ENCODE measurements at regions not wholly inside any gene's neighbourhood (a gene's known extent, or its start where the extent isn't known, plus 50 kb on each side); places are given as distances from the start of the nearest gene placed in this dataset.

DNA sequence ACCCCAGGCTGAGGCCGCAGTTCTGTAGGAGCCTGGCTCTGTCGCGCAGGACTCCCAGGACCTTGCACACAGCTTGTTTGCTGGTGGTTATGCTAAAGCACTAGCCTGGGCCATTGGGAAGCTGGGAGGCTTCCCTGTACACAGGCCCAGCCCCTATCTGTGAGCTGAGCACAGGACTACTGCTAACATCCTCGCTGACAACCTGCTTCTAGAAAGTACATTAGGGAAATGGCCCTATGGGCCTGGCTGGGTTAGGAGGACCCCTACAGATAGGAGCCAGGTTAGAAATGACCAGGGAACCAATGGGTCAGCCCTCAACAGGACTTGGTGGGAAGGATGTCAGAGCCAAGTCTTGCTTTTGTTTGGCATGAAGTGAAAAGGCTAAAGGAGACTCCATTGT lies 219.4 kb upstream of the LNX1 start:
- TF ChIP-seq, protein P1, sequence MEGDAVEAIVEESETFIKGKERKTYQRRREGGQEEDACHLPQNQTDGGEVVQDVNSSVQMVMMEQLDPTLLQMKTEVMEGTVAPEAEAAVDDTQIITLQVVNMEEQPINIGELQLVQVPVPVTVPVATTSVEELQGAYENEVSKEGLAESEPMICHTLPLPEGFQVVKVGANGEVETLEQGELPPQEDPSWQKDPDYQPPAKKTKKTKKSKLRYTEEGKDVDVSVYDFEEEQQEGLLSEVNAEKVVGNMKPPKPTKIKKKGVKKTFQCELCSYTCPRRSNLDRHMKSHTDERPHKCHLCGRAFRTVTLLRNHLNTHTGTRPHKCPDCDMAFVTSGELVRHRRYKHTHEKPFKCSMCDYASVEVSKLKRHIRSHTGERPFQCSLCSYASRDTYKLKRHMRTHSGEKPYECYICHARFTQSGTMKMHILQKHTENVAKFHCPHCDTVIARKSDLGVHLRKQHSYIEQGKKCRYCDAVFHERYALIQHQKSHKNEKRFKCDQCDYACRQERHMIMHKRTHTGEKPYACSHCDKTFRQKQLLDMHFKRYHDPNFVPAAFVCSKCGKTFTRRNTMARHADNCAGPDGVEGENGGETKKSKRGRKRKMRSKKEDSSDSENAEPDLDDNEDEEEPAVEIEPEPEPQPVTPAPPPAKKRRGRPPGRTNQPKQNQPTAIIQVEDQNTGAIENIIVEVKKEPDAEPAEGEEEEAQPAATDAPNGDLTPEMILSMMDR (IDR thresholded peaks at IDR 0.05; ENCODE audit: insufficient read depth, low read depth, low read length, missing control alignments): no peak
- DNase-seq (ENCODE audit: low read depth): no peak
- no peak overlapping the region for H3K4me3 ChIP-seq (ENCODE audit: low read length)

DNA sequence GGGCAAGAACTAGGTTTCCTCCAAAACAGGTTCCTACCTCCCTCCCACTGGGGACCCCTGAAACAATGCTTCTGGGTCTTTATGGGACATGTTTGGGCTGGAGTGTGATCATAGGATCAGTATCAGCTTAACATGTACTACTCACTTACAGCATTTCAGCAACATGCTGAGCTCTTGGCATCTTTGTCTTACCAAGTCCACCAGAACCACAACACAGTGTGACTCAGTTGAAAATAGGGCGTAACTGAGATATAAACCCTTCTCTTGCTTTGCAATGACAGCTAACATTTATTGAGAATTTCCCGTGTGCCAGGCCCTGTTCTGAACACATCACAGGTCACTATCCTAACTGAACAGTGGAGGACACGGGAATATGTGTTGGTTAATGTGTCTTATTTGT lies 218.5 kb upstream of the LNX1 start:
- no peak overlapping the region for H3K4me3 ChIP-seq (ENCODE audit: low read length)
- DNase-seq (ENCODE audit: low read depth): no peak
- TF ChIP-seq, protein P1 (IDR thresholded peaks at IDR 0.05; ENCODE audit: insufficient read depth, low read depth, low read length, missing control alignments): no peak

DNA sequence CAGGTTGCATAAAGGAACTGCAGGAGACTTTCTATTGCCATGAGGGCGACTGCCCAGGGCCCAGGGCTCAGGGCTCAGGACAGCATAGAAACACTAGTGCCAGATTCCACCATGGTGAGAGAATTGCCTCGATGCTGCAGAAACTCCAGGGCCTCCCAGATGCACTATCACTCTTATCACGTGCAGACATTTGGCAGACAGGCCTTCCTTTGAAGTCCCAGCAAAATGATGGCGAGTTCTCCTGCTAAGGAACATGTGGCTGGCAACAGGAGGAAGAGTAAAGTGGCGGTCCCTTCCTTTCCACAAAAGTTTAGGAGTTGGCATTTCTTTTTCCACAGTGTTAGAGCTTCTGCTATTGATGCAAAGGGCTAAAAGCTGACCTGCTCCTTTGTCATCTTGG lies 214.0 kb upstream of the LNX1 start:
- TF ChIP-seq, protein P1 (IDR thresholded peaks at IDR 0.05; ENCODE audit: insufficient read depth, low read depth, low read length, missing control alignments): no peak
- no peak overlapping the region for H3K4me3 ChIP-seq (ENCODE audit: low read length)
- DNase-seq (ENCODE audit: low read depth): no peak

DNA sequence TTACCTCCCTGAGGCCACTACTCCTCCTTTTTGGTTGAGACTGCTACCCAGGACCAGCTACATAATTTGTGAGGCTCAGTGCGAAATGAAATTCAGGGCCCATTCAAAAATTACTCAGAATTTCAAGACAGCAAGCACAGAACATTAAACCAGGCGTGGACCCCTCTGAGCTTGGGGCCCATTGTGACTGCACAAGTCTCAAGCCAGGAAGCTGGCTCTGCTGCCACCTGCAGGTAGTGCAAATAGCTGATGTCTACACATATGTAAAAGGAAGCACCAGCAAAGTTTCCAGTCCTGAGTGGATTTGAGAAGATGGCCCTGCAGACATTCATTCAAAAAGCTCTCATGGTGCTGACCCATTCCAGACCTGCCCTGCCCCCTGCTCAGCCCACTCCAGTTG lies 213.4 kb upstream of the LNX1 start:
- DNase-seq (ENCODE audit: low read depth): peak; percentile 63
- TF ChIP-seq, protein P1 (IDR thresholded peaks at IDR 0.05; ENCODE audit: insufficient read depth, low read depth, low read length, missing control alignments): peak; percentile 66
- no peak overlapping the region for H3K4me3 ChIP-seq (ENCODE audit: low read length)

DNA sequence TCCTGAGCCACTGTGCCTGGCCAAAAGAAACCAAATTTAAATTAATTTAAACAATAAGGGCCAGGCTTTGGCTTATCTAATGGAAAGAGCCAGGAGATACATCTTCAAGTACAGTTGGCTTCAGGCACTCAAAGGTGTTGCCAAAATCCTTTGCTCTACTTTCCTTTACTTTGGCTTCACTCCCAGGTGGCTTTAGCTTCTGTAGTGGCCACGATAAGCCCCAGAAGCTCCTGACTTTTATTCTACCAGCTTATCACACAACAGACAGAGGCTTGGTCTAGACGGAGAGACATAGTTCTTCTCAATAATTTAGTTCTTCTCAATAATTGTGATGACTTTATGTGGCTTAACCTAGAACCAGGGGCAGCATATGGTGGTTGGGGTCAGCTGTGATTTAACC lies 211.2 kb upstream of the LNX1 start:
- no peak for DNase-seq (ENCODE audit: low read depth)
- H3K4me3 ChIP-seq (ENCODE audit: low read length): no peak overlapping the region
- TF ChIP-seq, protein P1 (IDR thresholded peaks at IDR 0.05; ENCODE audit: insufficient read depth, low read depth, low read length, missing control alignments): no peak

DNA sequence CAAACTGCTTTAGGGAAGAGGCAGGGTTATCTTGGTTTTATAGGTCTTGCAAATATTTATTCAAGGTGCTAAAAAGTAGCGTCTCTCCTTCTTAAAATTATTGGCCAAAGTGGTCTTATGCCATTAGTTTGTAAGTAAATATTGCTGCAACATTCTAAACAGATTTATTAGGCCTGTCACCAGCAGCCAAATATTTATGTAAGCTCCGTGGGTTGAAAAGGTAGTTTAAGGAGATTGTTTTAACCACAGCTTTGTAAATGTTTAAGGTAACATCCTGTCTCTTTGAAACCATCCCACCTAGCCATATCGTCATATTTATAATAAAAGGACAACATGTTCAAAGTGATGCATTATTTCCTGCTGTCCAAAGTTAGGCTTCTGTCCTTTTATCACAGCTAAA lies 210.1 kb upstream of the LNX1 start:
- no peak for DNase-seq (ENCODE audit: low read depth)
- TF ChIP-seq, protein P1 (IDR thresholded peaks at IDR 0.05; ENCODE audit: insufficient read depth, low read depth, low read length, missing control alignments): no peak
- no peak overlapping the region for H3K4me3 ChIP-seq (ENCODE audit: low read length)

DNA sequence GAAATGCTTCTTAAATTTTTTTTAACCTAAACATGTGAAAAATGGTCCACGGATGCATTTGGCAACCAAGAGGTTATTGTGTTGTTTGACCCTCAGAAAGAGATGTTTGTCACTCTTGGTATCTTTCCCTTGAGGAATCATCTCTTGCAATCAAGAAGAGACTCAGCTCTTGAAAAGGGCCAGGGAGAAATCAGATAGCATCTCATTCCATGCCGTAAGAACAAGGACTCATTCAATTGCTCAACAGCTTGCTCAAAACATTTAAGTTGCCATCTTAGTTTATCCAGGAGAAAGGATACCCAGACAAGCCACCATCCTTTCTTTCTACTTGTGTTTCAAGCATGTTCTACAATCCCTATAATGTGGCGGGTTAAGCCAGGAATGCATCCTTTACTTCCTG lies 209.5 kb upstream of the LNX1 start:
- TF ChIP-seq, protein P1 (IDR thresholded peaks at IDR 0.05; ENCODE audit: insufficient read depth, low read depth, low read length, missing control alignments): no peak
- DNase-seq (ENCODE audit: low read depth): no peak
- H3K4me3 ChIP-seq (ENCODE audit: low read length): no peak overlapping the region
